ENCODE measurements at regions not wholly inside any gene's neighbourhood (a gene's known extent, or its start where the extent isn't known, plus 50 kb on each side); places are given as distances from the start of the nearest gene placed in this dataset.

- no peak for DNase-seq (ENCODE audit: extremely low spot score)
- TF ChIP-seq CTBP1 (IDR thresholded peaks at IDR 0.05; ENCODE audit: borderline replicate concordance) (no peak), SP1 (IDR thresholded peaks at IDR 0.05) (no peak), FOXK2 (IDR thresholded peaks at IDR 0.05) (no peak), FOXA1 (IDR thresholded peaks at IDR 0.05) (no peak)
- ChIA-PET CTCF (no interaction called here), POLR2A (no interaction called here)
These were observed 242.8 kb upstream of the CXCR4 start for GRCh38 chr2:136360790-136361189.

GRCh38 chr2:136359121-136359965 is 241.4 kb upstream of the CXCR4 start:
- CTCF ChIA-PET: interaction anchor here (0.6 kb wide), 1 partner anchor 215 kb away, joined by 6 read pairs; no protein-coding TSS in a partner anchor
- no peak for TF ChIP-seq LEF1 (IDR thresholded peaks at IDR 0.05; ENCODE audit: borderline replicate concordance)
- no peak for TF ChIP-seq FOXK2 (IDR thresholded peaks at IDR 0.05)
- no peak for TF ChIP-seq FOXM1 (IDR thresholded peaks at IDR 0.05; ENCODE audit: borderline replicate concordance)
- no peak for TF ChIP-seq PKNOX1 (IDR thresholded peaks at IDR 0.05)
- TF ChIP-seq FOXA1 (IDR thresholded peaks at IDR 0.05): no peak
- TF ChIP-seq ELF4 (IDR thresholded peaks at IDR 0.05): no peak
- no peak for DNase-seq (ENCODE audit: extremely low spot score)
- POLR2A ChIA-PET: no interaction called here

DNA sequence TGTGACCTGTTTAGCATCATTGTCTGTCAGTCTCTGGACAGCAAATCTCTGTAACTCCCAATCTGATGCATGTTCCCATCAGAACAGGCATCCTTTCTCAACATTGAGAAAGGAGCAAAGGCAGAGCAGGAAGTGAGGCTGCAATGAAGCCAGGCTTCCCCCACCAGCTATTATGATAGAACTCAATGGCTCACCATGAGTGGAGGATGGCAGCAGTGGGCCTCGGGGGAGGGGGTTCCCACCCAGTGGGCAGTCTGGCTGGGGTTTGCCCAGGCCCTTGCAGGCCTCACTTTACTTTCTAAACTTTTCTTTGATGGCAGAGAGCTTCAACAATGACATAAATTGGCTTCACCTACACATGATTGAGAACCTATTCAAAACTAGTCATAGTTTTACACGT is 240.6 kb upstream of the CXCR4 start:
- CTCF ChIA-PET: no interaction called here
- DNase-seq (ENCODE audit: extremely low spot score): no peak
- POLR2A ChIA-PET: no interaction called here
- TF ChIP-seq SP1 (IDR thresholded peaks at IDR 0.05) (no peak), HDGF (IDR thresholded peaks at IDR 0.05; ENCODE audit: borderline replicate concordance) (no peak), SUZ12 (IDR thresholded peaks at IDR 0.05) (no peak), TARDBP (IDR thresholded peaks at IDR 0.05) (no peak), BHLHE40 (IDR thresholded peaks at IDR 0.05; ENCODE audit: borderline replicate concordance) (no peak), FOXM1 (IDR thresholded peaks at IDR 0.05; ENCODE audit: borderline replicate concordance) (no peak), ELF4 (IDR thresholded peaks at IDR 0.05) (no peak), CTBP1 (IDR thresholded peaks at IDR 0.05; ENCODE audit: borderline replicate concordance) (no peak), PKNOX1 (IDR thresholded peaks at IDR 0.05) (no peak), L3MBTL2 (conservative IDR thresholded peaks at IDR 0.05) (no peak), LEF1 (IDR thresholded peaks at IDR 0.05; ENCODE audit: borderline replicate concordance) (no peak)

- POLR2A ChIA-PET: no interaction called here
- TF ChIP-seq ELF4 (IDR thresholded peaks at IDR 0.05) (no peak), FOXK2 (IDR thresholded peaks at IDR 0.05) (no peak), ARNT (IDR thresholded peaks at IDR 0.05) (no peak), SUZ12 (IDR thresholded peaks at IDR 0.05) (no peak)
- CTCF ChIA-PET: no interaction called here
- DNase-seq (ENCODE audit: extremely low spot score): no peak
These were observed 239.0 kb upstream of the CXCR4 start for GRCh38 chr2:136357007-136357380.

GRCh38 chr2:136356125-136357006 is 238.4 kb upstream of the CXCR4 start:
- ChIA-PET POLR2A (no interaction called here), CTCF (no interaction called here)
- TF ChIP-seq CTBP1 (IDR thresholded peaks at IDR 0.05; ENCODE audit: borderline replicate concordance) (no peak), PKNOX1 (IDR thresholded peaks at IDR 0.05) (peak; percentile 54; the same call in 1 of the 2 replicates), NFRKB (IDR thresholded peaks at IDR 0.05) (no peak), ARNT (IDR thresholded peaks at IDR 0.05) (no peak), FOXK2 (IDR thresholded peaks at IDR 0.05) (no peak), ELF4 (IDR thresholded peaks at IDR 0.05) (no peak)
- no peak for DNase-seq (ENCODE audit: extremely low spot score)

- ChIA-PET CTCF (no interaction called here), POLR2A (no interaction called here)
- TF ChIP-seq L3MBTL2 (conservative IDR thresholded peaks at IDR 0.05) (no peak), ZNF384 (IDR thresholded peaks at IDR 0.05) (no peak), NFRKB (IDR thresholded peaks at IDR 0.05) (no peak), PKNOX1 (IDR thresholded peaks at IDR 0.05) (no peak), TARDBP (IDR thresholded peaks at IDR 0.05) (no peak), LEF1 (IDR thresholded peaks at IDR 0.05; ENCODE audit: borderline replicate concordance) (no peak), BHLHE40 (IDR thresholded peaks at IDR 0.05; ENCODE audit: borderline replicate concordance) (no peak), ARNT (IDR thresholded peaks at IDR 0.05) (no peak), CTBP1 (IDR thresholded peaks at IDR 0.05; ENCODE audit: borderline replicate concordance) (no peak), ELF4 (IDR thresholded peaks at IDR 0.05) (no peak), FOXA1 (IDR thresholded peaks at IDR 0.05) (no peak), FOXM1 (IDR thresholded peaks at IDR 0.05; ENCODE audit: borderline replicate concordance) (no peak), SUZ12 (IDR thresholded peaks at IDR 0.05) (no peak), HDGF (IDR thresholded peaks at IDR 0.05; ENCODE audit: borderline replicate concordance) (no peak), SP1 (IDR thresholded peaks at IDR 0.05) (no peak), FOXK2 (IDR thresholded peaks at IDR 0.05) (no peak)
- DNase-seq (ENCODE audit: extremely low spot score): no peak
These were observed 233.7 kb upstream of the CXCR4 start for GRCh38 chr2:136351684-136352083.

Data from HEK293T (cell line).